OCI-LY1 (cell line): ENCODE measurements at regions not wholly inside any gene's neighbourhood (a gene's known extent, or its start where the extent isn't known, plus 50 kb on each side); places are given as distances from the start of the nearest gene placed in this dataset.

ENCODE experiments used
- H2AFZ ChIP-seq: fragments of 200-600 bp; sonication (generic), shearing (Covaris generic); 2 replicates; pipeline ENCODE4 v1.6.0; 2014; ENCODE audit warnings: antibody characterized with exemption, mild to moderate bottlenecking, low read length
- H3F3A ChIP-seq: fragments of 200-600 bp; sonication (generic), shearing (Covaris generic); 2 replicates; pipeline ENCODE4 v1.6.0; 2014; ENCODE audit warnings: mild to moderate bottlenecking, antibody characterized with exemption, low read length, moderate library complexity; ENCODE audit not compliant: insufficient read depth
- H3K27ac ChIP-seq: fragments of 200-600 bp; sonication (generic); 2 replicates; pipeline ENCODE4 v1.5.1; 2014; ENCODE audit warnings: low read length, mixed run types, mild to moderate bottlenecking, low read depth; ENCODE audit not compliant: poor library complexity, severe bottlenecking
- H3K27me3 ChIP-seq: fragments of 200-600 bp; sonication (generic); 2 replicates; pipeline ENCODE4 v1.6.0; 2014; ENCODE audit warnings: antibody characterized with exemption, mild to moderate bottlenecking, low read length, moderate library complexity; ENCODE audit not compliant: insufficient read depth
- H3K36me3 ChIP-seq: fragments of 200-600 bp; sonication (generic); 2 replicates; pipeline ENCODE4 v1.6.1; 2014; ENCODE audit warnings: mild to moderate bottlenecking, antibody characterized with exemption, low read length, moderate library complexity, mixed read lengths; ENCODE audit not compliant: insufficient read depth
- H3K4me1 ChIP-seq: fragments of 200-600 bp; sonication (generic); 2 replicates; pipeline ENCODE4 v1.5.1; 2014; ENCODE audit warnings: mild to moderate bottlenecking, low read length, moderate library complexity; ENCODE audit not compliant: insufficient read depth, severe bottlenecking
- H3K4me2 ChIP-seq: fragments of 200-600 bp; sonication (generic), shearing (Covaris generic); 2 replicates; pipeline ENCODE4 v1.6.1; 2014; ENCODE audit warnings: low read length
- H3K4me3 ChIP-seq: fragments of 200-600 bp; sonication (generic); 2 replicates; pipeline ENCODE4 v1.5.1; 2014; ENCODE audit warnings: low read length, low read depth, mild to moderate bottlenecking, mixed read lengths; ENCODE audit not compliant: poor library complexity, severe bottlenecking
- H3K79me2 ChIP-seq: fragments of 200-600 bp; shearing (Covaris generic); 2 replicates; pipeline ENCODE4 v1.6.1; 2016; ENCODE audit warnings: mixed run types, low read length, mixed read lengths; ENCODE audit not compliant: insufficient read depth
- H3K9ac ChIP-seq: fragments of 200-600 bp; sonication (generic), shearing (Covaris generic); 2 replicates; pipeline ENCODE4 v1.6.1; 2014; ENCODE audit warnings: mild to moderate bottlenecking, low read length, mixed read lengths
- H3K9me2 ChIP-seq: fragments of 200-600 bp; sonication (generic), shearing (Covaris generic); 2 replicates; pipeline ENCODE4 v1.6.1; 2014; ENCODE audit warnings: low read depth, mild to moderate bottlenecking, low read length, mixed read lengths
- H3K9me3 ChIP-seq: fragments of 200-600 bp; shearing (Covaris generic); 2 replicates; pipeline ENCODE4 v1.6.1; 2014; ENCODE audit warnings: low read length, mixed read lengths
- H4K20me1 ChIP-seq: fragments of 200-600 bp; sonication (generic), shearing (Covaris generic); 2 replicates; pipeline ENCODE4 v1.6.0; 2016; ENCODE audit warnings: mild to moderate bottlenecking, low read length; ENCODE audit not compliant: insufficient read depth
- EZH2 ChIP-seq: fragments of 200-600 bp; sonication (generic), shearing (Covaris generic); IDR thresholded peaks from 2 replicates; pipeline ENCODE4 v1.8.0; 2017; ENCODE audit warnings: borderline replicate concordance, mixed run types, mild to moderate bottlenecking, antibody characterized with exemption, low read length, moderate library complexity, mixed read lengths
- TF ChIP-seq, protein P1 (sequence below): fragments of 200-600 bp; sonication (generic), shearing (Covaris generic); IDR thresholded peaks from 2 replicates; pipeline ENCODE4 v1.5.1; 2017; ENCODE audit warnings: mild to moderate bottlenecking, antibody characterized with exemption, low read length, moderate library complexity, mixed read lengths

GRCh38 chr4:66974665-66975064 is 570.6 kb downstream of the CENPC start:
- no peak overlapping the region for H3K4me2 ChIP-seq
- H3K4me1 ChIP-seq = no peaks in the 10 kb centered on the region
- no peaks in the 10 kb centered on the region for H3K36me3 ChIP-seq
- H3F3A ChIP-seq = no peaks in the 10 kb centered on the region
- no peaks in the 10 kb centered on the region for H3K27me3 ChIP-seq
- TF ChIP-seq, protein P1, sequence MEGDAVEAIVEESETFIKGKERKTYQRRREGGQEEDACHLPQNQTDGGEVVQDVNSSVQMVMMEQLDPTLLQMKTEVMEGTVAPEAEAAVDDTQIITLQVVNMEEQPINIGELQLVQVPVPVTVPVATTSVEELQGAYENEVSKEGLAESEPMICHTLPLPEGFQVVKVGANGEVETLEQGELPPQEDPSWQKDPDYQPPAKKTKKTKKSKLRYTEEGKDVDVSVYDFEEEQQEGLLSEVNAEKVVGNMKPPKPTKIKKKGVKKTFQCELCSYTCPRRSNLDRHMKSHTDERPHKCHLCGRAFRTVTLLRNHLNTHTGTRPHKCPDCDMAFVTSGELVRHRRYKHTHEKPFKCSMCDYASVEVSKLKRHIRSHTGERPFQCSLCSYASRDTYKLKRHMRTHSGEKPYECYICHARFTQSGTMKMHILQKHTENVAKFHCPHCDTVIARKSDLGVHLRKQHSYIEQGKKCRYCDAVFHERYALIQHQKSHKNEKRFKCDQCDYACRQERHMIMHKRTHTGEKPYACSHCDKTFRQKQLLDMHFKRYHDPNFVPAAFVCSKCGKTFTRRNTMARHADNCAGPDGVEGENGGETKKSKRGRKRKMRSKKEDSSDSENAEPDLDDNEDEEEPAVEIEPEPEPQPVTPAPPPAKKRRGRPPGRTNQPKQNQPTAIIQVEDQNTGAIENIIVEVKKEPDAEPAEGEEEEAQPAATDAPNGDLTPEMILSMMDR = no peak
- H2AFZ ChIP-seq = no peak overlapping the region
- no peak overlapping the region for H3K4me3 ChIP-seq
- H3K9me3 ChIP-seq = no peaks in the 10 kb centered on the region
- no peaks in the 10 kb centered on the region for H3K79me2 ChIP-seq
- no peaks in the 10 kb centered on the region for H3K9me2 ChIP-seq
- H3K9ac ChIP-seq = no peak overlapping the region
- no peak overlapping the region for H3K27ac ChIP-seq
- no peaks in the 10 kb centered on the region for H4K20me1 ChIP-seq

DNA sequence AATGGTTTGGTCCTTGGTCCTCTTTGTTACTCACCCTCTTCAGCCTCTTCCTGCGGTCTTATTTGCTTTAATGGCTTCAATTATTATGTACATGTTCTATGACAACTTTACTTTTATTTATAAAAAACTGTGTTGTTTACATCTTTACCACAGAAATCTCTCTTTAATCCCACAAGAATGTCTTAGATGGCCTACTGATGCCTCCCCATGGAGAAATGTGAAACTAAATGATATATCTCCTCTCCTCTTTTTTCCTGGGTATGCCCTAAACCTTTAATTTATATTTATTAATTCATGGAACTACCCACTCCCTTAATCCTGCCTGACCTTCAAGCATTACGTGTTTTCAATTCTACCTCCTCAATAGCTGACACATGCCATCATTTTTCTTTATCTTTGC is 573.2 kb downstream of the CENPC start:
- Histone ChIP-seq H3K27me3 (no peaks in the 10 kb centered on the region), H3K9ac (no peak overlapping the region), H3F3A (no peaks in the 10 kb centered on the region), H2AFZ (no peak overlapping the region), H3K4me3 (no peak overlapping the region), H3K36me3 (no peaks in the 10 kb centered on the region), H3K4me1 (no peaks in the 10 kb centered on the region), H3K4me2 (no peak overlapping the region), H4K20me1 (no peaks in the 10 kb centered on the region), H3K27ac (no peak overlapping the region), H3K9me2 (no peaks in the 10 kb centered on the region), H3K9me3 (no peaks in the 10 kb centered on the region), H3K79me2 (no peaks in the 10 kb centered on the region)
- TF ChIP-seq, protein P1 = no peak
- no peak for TF ChIP-seq EZH2

DNA sequence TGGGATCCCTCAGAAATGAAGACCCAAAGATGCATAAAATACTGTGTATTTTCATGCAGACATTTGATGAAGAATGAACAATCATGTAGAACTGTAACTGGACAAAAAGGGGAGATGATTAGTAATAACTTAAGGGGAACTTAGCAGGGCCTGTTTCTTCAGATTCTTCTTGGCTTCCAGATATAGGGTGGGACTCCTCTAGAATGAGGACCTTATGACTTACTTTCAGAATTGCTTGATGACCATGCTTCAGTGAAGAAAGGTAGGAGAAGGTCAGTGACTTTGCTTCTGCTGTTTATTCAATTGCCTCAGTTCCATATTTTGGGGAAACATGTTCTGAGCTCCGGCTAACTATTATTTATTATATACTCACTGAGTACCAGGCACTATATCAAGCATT is 580.8 kb downstream of the CENPC start:
- no peaks in the 10 kb centered on the region for H3K9me3 ChIP-seq

More for the DNA sequence above, 580.8 kb downstream of the CENPC start:
- Histone ChIP-seq H2AFZ (no peak overlapping the region), H3K36me3 (no peaks in the 10 kb centered on the region), H3K4me1 (no peaks in the 10 kb centered on the region), H3F3A (no peaks in the 10 kb centered on the region), H3K9ac (no peak overlapping the region), H3K4me2 (no peak overlapping the region), H3K27ac (no peak overlapping the region), H3K79me2 (no peaks in the 10 kb centered on the region), H4K20me1 (no peaks in the 10 kb centered on the region), H3K4me3 (no peak overlapping the region), H3K27me3 (no peaks in the 10 kb centered on the region), H3K9me2 (no peaks in the 10 kb centered on the region)
- TF ChIP-seq EZH2 = no peak
- TF ChIP-seq, protein P1 = no peak
